GM19463 (cell line): ENCODE measurements at regions not wholly inside any gene's neighbourhood (a gene's known extent, or its start where the extent isn't known, plus 50 kb on each side); places are given as distances from the start of the nearest gene placed in this dataset.
"Not testable (repeated sequence)": the region's sequence is repeated elsewhere in the genome, so short reads cannot be mapped to it uniquely, and the experiment has no call there.

ENCODE experiments used
- ATAC-seq: cut with Tn5 transposase; IDR thresholded peaks from one replicate; pipeline ENCODE4 v1.9.1; 2021; ENCODE audit warnings: mild to moderate bottlenecking, moderate library complexity; ENCODE audit not compliant: unreplicated experiment

GRCh38 chr10:53664282-53665019 is 891.9 kb upstream of the MBL2 start:
- ATAC-seq = no peak

GRCh38 chr10:53650794-53651193 is 878.2 kb upstream of the MBL2 start:
- ATAC-seq = no peak

- not testable (repeated sequence) for ATAC-seq
These were observed 874.6 kb upstream of the MBL2 start for GRCh38 chr10:53647221-53647620.

- ATAC-seq = no peak
These were observed 873.9 kb upstream of the MBL2 start for GRCh38 chr10:53646525-53646924.

GRCh38 chr10:53645951-53646350 is 873.4 kb upstream of the MBL2 start:
- no peak for ATAC-seq

GRCh38 chr10:53638006-53638405 is 865.4 kb upstream of the MBL2 start:
- ATAC-seq = no peak

- ATAC-seq = no peak
These were observed 852.1 kb upstream of the MBL2 start for GRCh38 chr10:53624722-53625121.

GRCh38 chr10:53622201-53622600 is 849.6 kb upstream of the MBL2 start:
- no peak for ATAC-seq

- no peak for ATAC-seq
These were observed 847.1 kb upstream of the MBL2 start for GRCh38 chr10:53619671-53620070.

GRCh38 chr10:53607691-53608090 is 835.1 kb upstream of the MBL2 start:
- ATAC-seq = no peak

GRCh38 chr10:53606981-53607380 is 834.4 kb upstream of the MBL2 start:
- ATAC-seq = no peak

- peak; percentile 68 for ATAC-seq
These were observed 828.8 kb upstream of the MBL2 start for GRCh38 chr10:53601260-53601875.

GRCh38 chr10:53598914-53599313 is 826.3 kb upstream of the MBL2 start:
- no peak for ATAC-seq

GRCh38 chr10:53597835-53598251 is 825.3 kb upstream of the MBL2 start:
- ATAC-seq = no peak

- ATAC-seq = no peak
These were observed 807.9 kb upstream of the MBL2 start for GRCh38 chr10:53580465-53580864.

- ATAC-seq = no peak
These were observed 807.2 kb upstream of the MBL2 start for GRCh38 chr10:53579773-53580172.

GRCh38 chr10:53574024-53574423 is 801.4 kb upstream of the MBL2 start:
- no peak for ATAC-seq

- ATAC-seq = no peak
These were observed 800.9 kb upstream of the MBL2 start for GRCh38 chr10:53573498-53573897.

- ATAC-seq = no peak
These were observed 800.2 kb upstream of the MBL2 start for GRCh38 chr10:53572799-53573198.

GRCh38 chr10:53570221-53570620 is 797.6 kb upstream of the MBL2 start:
- ATAC-seq = no peak

GRCh38 chr10:53569455-53569854 is 796.9 kb upstream of the MBL2 start:
- no peak for ATAC-seq

GRCh38 chr10:53548664-53549063 is 776.1 kb upstream of the MBL2 start:
- no peak for ATAC-seq

- ATAC-seq = no peak
These were observed 774.8 kb upstream of the MBL2 start for GRCh38 chr10:53547364-53547763.
